ENCODE measurements at regions not wholly inside any gene's neighbourhood (a gene's known extent, or its start where the extent isn't known, plus 50 kb on each side); places are given as distances from the start of the nearest gene placed in this dataset.

GRCh38 chr5:92492908-92493307 lies 1088.1 kb downstream of the NR2F1-AS1 start:
- TF ChIP-seq GABPA (IDR thresholded peaks at IDR 0.05; ENCODE audit: low read depth) (no peak), REST (IDR thresholded peaks at IDR 0.05; ENCODE audit: insufficient replicate concordance, low read depth) (no peak), POLR2AphosphoS5 (IDR thresholded peaks at IDR 0.05; ENCODE audit: low read depth) (no peak), CTCF (IDR thresholded peaks at IDR 0.05; ENCODE audit: insufficient read depth, low read length) (no peak), SPI1 (IDR thresholded peaks at IDR 0.05; ENCODE audit: borderline replicate concordance, low read depth) (no peak)

GRCh38 chr5:92484484-92484883 lies 1096.5 kb downstream of the NR2F1-AS1 start:
- Histone ChIP-seq H3K27ac (replicated peaks) (no peak overlapping the region), H3K4me3 (replicated peaks; ENCODE audit: insufficient read depth, low read length) (no peak overlapping the region), H3K27me3 (ENCODE audit: insufficient read depth, poor library complexity, severe bottlenecking) (no peaks in the 10 kb centered on the region)
- no peak for DNase-seq (ENCODE audit: low read depth in 1 of 2, low spot score in 1 of 2)
- no peak for TF ChIP-seq REST (IDR thresholded peaks at IDR 0.05; ENCODE audit: insufficient replicate concordance, low read depth)
- TF ChIP-seq POLR2AphosphoS5 (IDR thresholded peaks at IDR 0.05; ENCODE audit: low read depth), result no peak
- TF ChIP-seq SPI1 (IDR thresholded peaks at IDR 0.05; ENCODE audit: borderline replicate concordance, low read depth), result no peak
- TF ChIP-seq CTCF (IDR thresholded peaks at IDR 0.05; ENCODE audit: insufficient read depth, low read length), result no peak
- no peak for TF ChIP-seq GABPA (IDR thresholded peaks at IDR 0.05; ENCODE audit: low read depth)

More at GRCh38 chr5:92492908-92493307, 1088.1 kb downstream of the NR2F1-AS1 start:
- Histone ChIP-seq H3K4me3 (replicated peaks; ENCODE audit: insufficient read depth, low read length) (no peak overlapping the region), H3K27me3 (ENCODE audit: insufficient read depth, poor library complexity, severe bottlenecking) (no peaks in the 10 kb centered on the region), H3K27ac (replicated peaks) (no peak overlapping the region)
- no peak for DNase-seq (ENCODE audit: low read depth in 1 of 2, low spot score in 1 of 2)

- no peaks in the 10 kb centered on the region for H3K27me3 ChIP-seq (ENCODE audit: insufficient read depth, poor library complexity, severe bottlenecking)
- no peak for TF ChIP-seq POLR2AphosphoS5 (IDR thresholded peaks at IDR 0.05; ENCODE audit: low read depth)
- TF ChIP-seq REST (IDR thresholded peaks at IDR 0.05; ENCODE audit: insufficient replicate concordance, low read depth), result no peak
- no peak for TF ChIP-seq CTCF (IDR thresholded peaks at IDR 0.05; ENCODE audit: insufficient read depth, low read length)
- no peak for TF ChIP-seq GABPA (IDR thresholded peaks at IDR 0.05; ENCODE audit: low read depth)
- TF ChIP-seq SPI1 (IDR thresholded peaks at IDR 0.05; ENCODE audit: borderline replicate concordance, low read depth), result no peak
- H3K4me3 ChIP-seq (replicated peaks; ENCODE audit: insufficient read depth, low read length), result no peak overlapping the region
These were observed 1090.0 kb upstream of the ARRDC3 start for GRCh38 chr5:92472981-92473566.

More at GRCh38 chr5:92472981-92473566, 1090.0 kb upstream of the ARRDC3 start:
- H3K27ac ChIP-seq (replicated peaks), result no peak overlapping the region
- DNase-seq (ENCODE audit: low read depth in 1 of 2, low spot score in 1 of 2), result no peak

Data from HL-60 (cell line).